ENCODE measurements at regions not wholly inside any gene's neighbourhood (a gene's known extent, or its start where the extent isn't known, plus 50 kb on each side); places are given as distances from the start of the nearest gene placed in this dataset.

DNA sequence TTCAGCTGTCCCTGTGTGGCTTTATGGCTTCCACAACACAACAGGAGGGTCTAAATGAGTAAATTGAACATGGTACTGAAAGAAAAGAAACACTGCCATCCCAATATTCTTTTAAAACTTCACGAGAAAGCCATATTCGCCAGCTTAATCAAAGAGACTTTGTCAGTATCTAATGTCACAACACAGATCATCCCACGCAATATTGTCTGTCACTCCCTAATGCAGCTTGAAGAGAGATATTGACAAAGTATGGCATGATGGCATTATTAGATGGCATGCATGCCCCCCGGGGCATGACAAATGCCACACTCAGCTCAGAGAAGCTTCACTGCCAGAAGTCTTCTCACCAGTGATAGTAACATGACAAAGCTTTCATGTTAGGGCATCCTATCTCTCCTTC, 197.8 kb downstream of the TTC8 start:
- no peak for DNase-seq
- intact Hi-C loops (cut with DNase I) = no loop called here
- Histone ChIP-seq H3K4me1 (peaks cover 10% of the 10 kb centered on the region), H3K36me3 (replicated peaks in 1 of 2; ENCODE audit: insufficient read depth in 1 of 2, low read depth in 2 of 2) (no peaks in the 10 kb centered on the region), H3K27me3 (peaks cover 0 to 6% of the 10 kb centered on the region in 2 donors), H3K4me3 (no peak overlapping the region), H3K27ac (no peak overlapping the region), H3K9me3 (no peaks in the 10 kb centered on the region)
- 82 to 91% methylated on average over 4 of the region's 4 CpGs for WGBS, 2 donors
- TF ChIP-seq, protein P1, sequence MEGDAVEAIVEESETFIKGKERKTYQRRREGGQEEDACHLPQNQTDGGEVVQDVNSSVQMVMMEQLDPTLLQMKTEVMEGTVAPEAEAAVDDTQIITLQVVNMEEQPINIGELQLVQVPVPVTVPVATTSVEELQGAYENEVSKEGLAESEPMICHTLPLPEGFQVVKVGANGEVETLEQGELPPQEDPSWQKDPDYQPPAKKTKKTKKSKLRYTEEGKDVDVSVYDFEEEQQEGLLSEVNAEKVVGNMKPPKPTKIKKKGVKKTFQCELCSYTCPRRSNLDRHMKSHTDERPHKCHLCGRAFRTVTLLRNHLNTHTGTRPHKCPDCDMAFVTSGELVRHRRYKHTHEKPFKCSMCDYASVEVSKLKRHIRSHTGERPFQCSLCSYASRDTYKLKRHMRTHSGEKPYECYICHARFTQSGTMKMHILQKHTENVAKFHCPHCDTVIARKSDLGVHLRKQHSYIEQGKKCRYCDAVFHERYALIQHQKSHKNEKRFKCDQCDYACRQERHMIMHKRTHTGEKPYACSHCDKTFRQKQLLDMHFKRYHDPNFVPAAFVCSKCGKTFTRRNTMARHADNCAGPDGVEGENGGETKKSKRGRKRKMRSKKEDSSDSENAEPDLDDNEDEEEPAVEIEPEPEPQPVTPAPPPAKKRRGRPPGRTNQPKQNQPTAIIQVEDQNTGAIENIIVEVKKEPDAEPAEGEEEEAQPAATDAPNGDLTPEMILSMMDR (IDR thresholded peaks at IDR 0.05) = no peak
- TF ChIP-seq POLR2A (IDR thresholded peaks at IDR 0.05) = no peak
- no peak for ATAC-seq

DNA sequence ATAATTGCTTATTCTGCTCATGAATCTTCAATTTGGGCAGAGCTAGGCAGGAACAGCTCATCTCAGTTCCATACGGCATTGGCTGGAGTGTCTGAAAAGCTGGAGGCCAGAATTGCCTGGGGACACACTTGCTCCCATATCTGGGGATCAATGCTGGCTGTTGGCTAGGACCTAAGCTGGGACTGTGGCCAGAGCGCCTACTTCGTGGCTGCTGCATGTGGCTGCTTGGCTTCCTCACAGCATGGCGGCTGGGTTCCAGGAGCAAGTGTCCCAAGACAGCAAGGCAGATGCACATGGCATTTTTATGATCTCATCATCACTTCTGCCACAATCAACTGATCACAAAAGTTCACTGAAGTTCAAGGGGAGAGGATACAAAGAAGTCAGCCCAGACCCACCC, 200.2 kb downstream of the TTC8 start:
- DNase-seq (no peak), ATAC-seq (no peak)
- 72 to 94% methylated on average over 2 to 4 of the region's 4 CpGs for WGBS, 2 donors
- TF ChIP-seq, protein P1 (IDR thresholded peaks at IDR 0.05) = no peak
- TF ChIP-seq POLR2A (IDR thresholded peaks at IDR 0.05) = no peak
- no peaks in the 10 kb centered on the region for H3K9me3 ChIP-seq
- H3K27me3 ChIP-seq = peaks cover 0 to 6% of the 10 kb centered on the region in 2 donors
- H3K4me3 ChIP-seq = no peak overlapping the region
- peaks cover 14% of the 10 kb centered on the region for H3K4me1 ChIP-seq
- H3K36me3 ChIP-seq (replicated peaks in 1 of 2; ENCODE audit: insufficient read depth in 1 of 2, low read depth in 2 of 2) = no peaks in the 10 kb centered on the region
- H3K27ac ChIP-seq = no peak overlapping the region
- intact Hi-C loops (cut with DNase I) = no loop called here

DNA sequence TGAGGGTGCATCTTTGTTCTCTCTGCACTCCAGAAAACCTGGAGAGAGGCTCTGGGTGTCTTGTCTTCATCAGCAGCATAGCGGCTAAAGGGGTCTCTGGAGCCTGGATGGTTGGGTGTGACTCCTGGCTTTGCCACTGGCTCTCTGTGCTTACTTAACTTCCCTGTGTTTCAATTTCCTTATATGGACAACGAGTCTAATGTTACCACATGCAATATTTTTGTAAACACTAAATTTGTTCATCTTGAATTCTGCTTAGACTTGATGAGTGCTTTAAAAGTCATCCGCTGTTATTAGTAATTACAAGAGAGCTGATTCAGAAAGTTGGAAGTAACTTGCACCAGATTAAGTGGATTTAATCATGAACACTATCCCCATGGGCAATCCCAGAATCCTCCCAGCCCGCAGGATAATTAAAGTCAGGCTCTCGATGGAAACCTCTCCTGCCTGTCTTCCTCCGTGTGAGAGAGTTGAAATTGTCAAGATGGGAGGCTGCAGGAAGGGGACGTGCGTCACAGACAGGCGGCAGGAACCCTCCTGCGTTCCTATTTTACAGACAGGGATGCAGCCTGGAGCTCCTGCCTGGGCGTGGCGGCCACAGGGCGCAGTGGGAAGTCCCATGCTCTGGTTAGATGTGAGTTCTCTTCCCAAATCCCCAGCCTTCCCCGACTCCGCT, 201.2 kb downstream of the TTC8 start:
- Histone ChIP-seq H3K27ac (no peak overlapping the region), H3K9me3 (no peaks in the 10 kb centered on the region), H3K4me1 (peaks cover 14% of the 10 kb centered on the region), H3K4me3 (no peak overlapping the region), H3K36me3 (replicated peaks in 1 of 2; ENCODE audit: insufficient read depth in 1 of 2, low read depth in 2 of 2) (no peaks in the 10 kb centered on the region), H3K27me3 (peaks cover 0 to 6% of the 10 kb centered on the region in 2 donors)
- DNase-seq (no peak), ATAC-seq (no peak)
- intact Hi-C loops (cut with DNase I) = no loop called here
- TF ChIP-seq, protein P1 (IDR thresholded peaks at IDR 0.05) = no peak
- no peak for TF ChIP-seq POLR2A (IDR thresholded peaks at IDR 0.05)
- WGBS, 2 donors = 59 to 79% methylated on average over 15 of the region's 15 CpGs

DNA sequence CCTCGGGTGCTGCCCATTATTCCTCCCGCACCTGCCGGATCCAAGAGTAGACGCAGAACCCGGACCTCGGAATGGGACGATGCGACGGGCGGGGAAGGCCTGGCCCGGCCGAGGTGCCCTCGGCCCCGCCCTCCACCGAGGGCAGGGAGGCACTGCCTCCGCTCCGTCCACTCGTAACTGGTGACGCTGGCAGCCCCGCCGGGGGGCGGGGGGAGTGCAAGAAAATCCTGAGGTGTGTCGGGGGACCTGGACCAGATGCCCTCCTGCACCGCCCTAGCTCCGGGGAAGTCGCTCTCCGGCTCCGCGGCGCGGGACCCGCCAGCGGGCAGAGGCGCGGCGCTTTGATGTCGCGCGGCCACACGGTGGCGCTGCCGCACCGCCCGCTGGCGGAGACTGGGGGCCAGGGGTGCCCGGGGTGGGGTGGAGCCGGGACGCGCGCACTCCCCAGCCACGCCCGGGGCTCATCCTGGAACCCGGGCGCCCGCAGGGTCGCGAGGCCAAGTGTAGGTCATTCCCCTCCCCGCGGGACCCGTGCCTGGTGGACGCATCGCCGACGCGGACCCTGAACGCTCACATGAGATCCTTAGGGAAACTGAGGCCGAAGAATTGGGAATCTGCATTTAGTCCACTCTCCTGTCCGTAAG, 202.8 kb downstream of the TTC8 start:
- ATAC-seq = peak; percentile 86
- peak; percentile 40 to 66 (median 52) for DNase-seq
- TF ChIP-seq POLR2A (IDR thresholded peaks at IDR 0.05) = no peak
- TF ChIP-seq, protein P1 (IDR thresholded peaks at IDR 0.05) = peak; percentile 65 to 98 (median 87)
- Histone ChIP-seq H3K27me3 (peaks cover 0 to 6% of the 10 kb centered on the region in 2 donors), H3K27ac (no peak overlapping the region), H3K4me1 (peaks cover 14% of the 10 kb centered on the region), H3K36me3 (replicated peaks in 1 of 2; ENCODE audit: insufficient read depth in 1 of 2, low read depth in 2 of 2) (no peaks in the 10 kb centered on the region), H3K9me3 (no peaks in the 10 kb centered on the region), H3K4me3 (peak overlapping the region in 1 of 2 donors; percentile 8)
- intact Hi-C loops (cut with DNase I) = no loop called here
- 2 to 5% methylated on average over 5 to 53 of the region's 68 CpGs for WGBS, 2 donors

Measured in body of pancreas (tissue), 4 donors.